Stimulated activated CD8-positive, alpha-beta memory T cell treated with anti-CD3 and anti-CD28 coated beads, Interleukin-4, amount 100 ng/mL, for 1 hour (primary cell): ENCODE measurements at regions not wholly inside any gene's neighbourhood (a gene's known extent, or its start where the extent isn't known, plus 50 kb on each side); places are given as distances from the start of the nearest gene placed in this dataset.

ENCODE experiments used
- DNase-seq, 2 donors: peaks; one replicate each; pipeline ENCODE4 v3.0.0-alpha.2; 2020; ENCODE audit warnings: low read depth in 2 of 2, low spot score in 1 of 2

- DNase-seq: no peak
Measured at GRCh38 chr5:133882389-133882695, 86.1 kb downstream of the C5orf15 start.

GRCh38 chr5:133881576-133882388 lies 86.6 kb downstream of the C5orf15 start:
- DNase-seq: no peak

GRCh38 chr5:133878236-133878555 lies 90.2 kb downstream of the C5orf15 start:
- DNase-seq: no peak

- no peak for DNase-seq
Measured at GRCh38 chr5:133877351-133878235, 90.8 kb downstream of the C5orf15 start.

GRCh38 chr5:133876266-133876665 lies 92.2 kb downstream of the C5orf15 start:
- no peak for DNase-seq

- no peak for DNase-seq
Measured at GRCh38 chr5:133875179-133875578, 93.2 kb downstream of the C5orf15 start.

GRCh38 chr5:133873449-133873848 lies 95.0 kb downstream of the C5orf15 start:
- no peak for DNase-seq

- DNase-seq: no peak
Measured at GRCh38 chr5:133870661-133871060, 97.8 kb downstream of the C5orf15 start.

- no peak for DNase-seq
Measured at GRCh38 chr5:133869519-133870335, 98.7 kb downstream of the C5orf15 start.

- peak; percentile 7 to 50 for DNase-seq
Measured at GRCh38 chr5:133868946-133869518, 99.4 kb downstream of the C5orf15 start.

- no peak for DNase-seq
Measured at GRCh38 chr5:133867851-133868545, 100.4 kb downstream of the C5orf15 start.

- no peak for DNase-seq
Measured at GRCh38 chr5:133867341-133867740, 101.1 kb downstream of the C5orf15 start.

- DNase-seq: no peak
Measured at GRCh38 chr5:133866903-133867245, 101.6 kb downstream of the C5orf15 start.

- DNase-seq: no peak
Measured at GRCh38 chr5:133866160-133866902, 102.1 kb downstream of the C5orf15 start.

GRCh38 chr5:133865113-133865512 lies 103.3 kb downstream of the C5orf15 start:
- DNase-seq: no peak

GRCh38 chr5:133864711-133865110 lies 103.7 kb downstream of the C5orf15 start:
- no peak for DNase-seq

GRCh38 chr5:133863857-133864585 lies 104.4 kb downstream of the C5orf15 start:
- DNase-seq: no peak

GRCh38 chr5:133861161-133861737 lies 107.2 kb downstream of the C5orf15 start:
- DNase-seq: no peak

GRCh38 chr5:133859073-133859472 lies 109.4 kb downstream of the C5orf15 start:
- no peak for DNase-seq
